C4-2B (cell line): ENCODE measurements at regions not wholly inside any gene's neighbourhood (a gene's known extent, or its start where the extent isn't known, plus 50 kb on each side); places are given as distances from the start of the nearest gene placed in this dataset.

ENCODE experiments used
- ZFX ChIP-seq: fragments of 450-650 bp; IDR thresholded peaks from 2 replicates; pipeline ENCODE4 v1.6.1; 2017
- TF ChIP-seq, protein P1 (sequence below): fragments of 450-650 bp; conservative IDR thresholded peaks from 2 replicates; pipeline ENCODE4 v1.5.1; 2017; ENCODE audit warnings: mild to moderate bottlenecking

DNA sequence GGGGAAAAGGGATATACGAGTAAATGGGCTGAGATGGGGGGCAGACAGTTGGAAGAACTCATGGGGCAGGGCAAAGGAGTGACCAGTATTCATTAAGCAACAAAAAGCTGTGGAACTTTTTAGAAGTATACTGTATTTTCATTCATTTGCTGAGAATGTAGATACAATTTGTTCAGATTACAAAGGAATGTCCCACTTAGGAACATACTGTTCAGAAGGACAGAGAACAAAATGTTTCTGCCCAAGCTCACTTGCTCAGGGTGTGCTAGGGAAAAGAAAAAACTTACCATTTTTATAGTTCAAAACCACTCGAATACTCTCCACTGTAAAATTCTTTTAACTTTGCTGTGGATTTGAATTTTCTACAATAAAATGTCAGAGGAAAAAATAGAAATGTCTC, 135.2 kb upstream of the AFF2 start:
- TF ChIP-seq, protein P1, sequence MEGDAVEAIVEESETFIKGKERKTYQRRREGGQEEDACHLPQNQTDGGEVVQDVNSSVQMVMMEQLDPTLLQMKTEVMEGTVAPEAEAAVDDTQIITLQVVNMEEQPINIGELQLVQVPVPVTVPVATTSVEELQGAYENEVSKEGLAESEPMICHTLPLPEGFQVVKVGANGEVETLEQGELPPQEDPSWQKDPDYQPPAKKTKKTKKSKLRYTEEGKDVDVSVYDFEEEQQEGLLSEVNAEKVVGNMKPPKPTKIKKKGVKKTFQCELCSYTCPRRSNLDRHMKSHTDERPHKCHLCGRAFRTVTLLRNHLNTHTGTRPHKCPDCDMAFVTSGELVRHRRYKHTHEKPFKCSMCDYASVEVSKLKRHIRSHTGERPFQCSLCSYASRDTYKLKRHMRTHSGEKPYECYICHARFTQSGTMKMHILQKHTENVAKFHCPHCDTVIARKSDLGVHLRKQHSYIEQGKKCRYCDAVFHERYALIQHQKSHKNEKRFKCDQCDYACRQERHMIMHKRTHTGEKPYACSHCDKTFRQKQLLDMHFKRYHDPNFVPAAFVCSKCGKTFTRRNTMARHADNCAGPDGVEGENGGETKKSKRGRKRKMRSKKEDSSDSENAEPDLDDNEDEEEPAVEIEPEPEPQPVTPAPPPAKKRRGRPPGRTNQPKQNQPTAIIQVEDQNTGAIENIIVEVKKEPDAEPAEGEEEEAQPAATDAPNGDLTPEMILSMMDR = no peak
- no peak for TF ChIP-seq ZFX
